HFFc6 (cell line): ENCODE measurements at regions not wholly inside any gene's neighbourhood (a gene's known extent, or its start where the extent isn't known, plus 50 kb on each side); places are given as distances from the start of the nearest gene placed in this dataset.

Experiments used
- DNase-seq: peaks from one replicate; pipeline ENCODE4 v3.0.0-alpha.2; 2018
- H3K27ac Mint-ChIP-seq: 2 replicates; pipeline ENCODE4 v1.8.0; 2020; ENCODE audit warnings: mild to moderate bottlenecking, mixed read lengths
- H3K27me3 Mint-ChIP-seq: 2 replicates; pipeline ENCODE4 v1.8.0; 2021; ENCODE audit warnings: mild to moderate bottlenecking, moderate library complexity, mixed read lengths; ENCODE audit not compliant: insufficient read depth
- H3K36me3 Mint-ChIP-seq: 2 replicates; pipeline ENCODE4 v1.8.0; 2021; ENCODE audit warnings: low read depth, mixed read lengths
- H3K4me1 Mint-ChIP-seq: 2 replicates; pipeline ENCODE4 v1.8.0; 2020; ENCODE audit warnings: low read depth, mixed read lengths
- H3K4me3 Mint-ChIP-seq: 2 replicates; pipeline ENCODE4 v1.8.0; 2020; ENCODE audit warnings: mild to moderate bottlenecking, moderate library complexity, mixed read lengths
- H3K9me3 Mint-ChIP-seq: 2 replicates; pipeline ENCODE4 v1.8.0; 2020; ENCODE audit warnings: mild to moderate bottlenecking, mixed read lengths
- CTCF ChIP-seq: fragments of 200-600 bp; sonication (generic); IDR thresholded peaks from 2 replicates; pipeline ENCODE4 v1.5.0; 2021; ENCODE audit warnings: antibody characterized with exemption, mild to moderate bottlenecking

- Mint-ChIP-seq H3K4me1 (no peaks in the 10 kb centered on the region), H3K27me3 (peaks cover 3% of the 10 kb centered on the region; the same call in 1 of the 2 replicates), H3K9me3 (peaks cover 29% of the 10 kb centered on the region), H3K36me3 (peaks cover 6% of the 10 kb centered on the region), H3K4me3 (no peak overlapping the region), H3K27ac (no peak overlapping the region)
- TF ChIP-seq CTCF, result no peak
- no peak for DNase-seq
Observed at GRCh38 chr5:2193142-2193541, 310.4 kb upstream of the IRX4 start.

GRCh38 chr5:2192496-2192895 is 309.8 kb upstream of the IRX4 start:
- H3K4me3 Mint-ChIP-seq, result no peak overlapping the region
- no peak for TF ChIP-seq CTCF
- H3K36me3 Mint-ChIP-seq, result peaks cover 6% of the 10 kb centered on the region
- no peak overlapping the region for H3K27ac Mint-ChIP-seq
- no peaks in the 10 kb centered on the region for H3K4me1 Mint-ChIP-seq
- peaks cover 23% of the 10 kb centered on the region for H3K9me3 Mint-ChIP-seq
- peaks cover 3% of the 10 kb centered on the region; the same call in 1 of the 2 replicates for H3K27me3 Mint-ChIP-seq
- no peak for DNase-seq

- Mint-ChIP-seq H3K36me3 (peaks cover 2% of the 10 kb centered on the region), H3K27ac (no peak overlapping the region), H3K4me3 (no peak overlapping the region), H3K4me1 (no peaks in the 10 kb centered on the region), H3K27me3 (peaks cover 2% of the 10 kb centered on the region; the same call in 1 of the 2 replicates), H3K9me3 (peaks cover 23% of the 10 kb centered on the region)
- no peak for DNase-seq
- TF ChIP-seq CTCF, result no peak
Observed at GRCh38 chr5:2191972-2192371, 309.2 kb upstream of the IRX4 start.

- no peak overlapping the region for H3K4me3 Mint-ChIP-seq
- DNase-seq, result no peak
- H3K27ac Mint-ChIP-seq, result no peak overlapping the region
- peaks cover 16% of the 10 kb centered on the region for H3K9me3 Mint-ChIP-seq
- no peaks in the 10 kb centered on the region for H3K4me1 Mint-ChIP-seq
- no peaks in the 10 kb centered on the region for H3K36me3 Mint-ChIP-seq
- H3K27me3 Mint-ChIP-seq, result no peaks in the 10 kb centered on the region
- no peak for TF ChIP-seq CTCF
Observed at GRCh38 chr5:2190549-2190948, 307.8 kb upstream of the IRX4 start.

- Mint-ChIP-seq H3K4me3 (no peak overlapping the region), H3K27me3 (no peaks in the 10 kb centered on the region), H3K4me1 (no peaks in the 10 kb centered on the region), H3K36me3 (no peaks in the 10 kb centered on the region), H3K27ac (no peak overlapping the region), H3K9me3 (peaks cover 26% of the 10 kb centered on the region)
- DNase-seq, result no peak
- TF ChIP-seq CTCF, result no peak
Observed at GRCh38 chr5:2188661-2189060, 305.9 kb upstream of the IRX4 start.

- H3K4me1 Mint-ChIP-seq, result no peaks in the 10 kb centered on the region
- H3K27ac Mint-ChIP-seq, result no peak overlapping the region
- peaks cover 26% of the 10 kb centered on the region for H3K9me3 Mint-ChIP-seq
- H3K36me3 Mint-ChIP-seq, result no peaks in the 10 kb centered on the region
- H3K27me3 Mint-ChIP-seq, result no peaks in the 10 kb centered on the region
- no peak for DNase-seq
- no peak overlapping the region for H3K4me3 Mint-ChIP-seq
- no peak for TF ChIP-seq CTCF
Observed at GRCh38 chr5:2188137-2188536, 305.4 kb upstream of the IRX4 start.
